T-helper 1 cell treated with Interleukin-12 subunit alpha and Interleukin-12 subunit beta and Interleukin-4 antibody, amounts not matched to agents 30 μg/mL and 1 μg/mL, for 36 hours (primary cell): ENCODE measurements at regions not wholly inside any gene's neighbourhood (a gene's known extent, or its start where the extent isn't known, plus 50 kb on each side); places are given as distances from the start of the nearest gene placed in this dataset.

ENCODE experiments used
- H3K27ac Mint-ChIP-seq: one replicate; pipeline ENCODE4 v1.8.0; 2021; ENCODE audit warnings: mild to moderate bottlenecking, mixed read lengths
- H3K27me3 Mint-ChIP-seq: one replicate; pipeline ENCODE4 v1.8.0; 2021; ENCODE audit warnings: low read depth, mixed read lengths
- H3K36me3 Mint-ChIP-seq: one replicate; pipeline ENCODE4 v1.8.0; 2021; ENCODE audit warnings: low read depth, mixed read lengths
- H3K4me1 Mint-ChIP-seq: one replicate; pipeline ENCODE4 v1.8.0; 2021; ENCODE audit warnings: low read depth, mixed read lengths
- H3K4me3 Mint-ChIP-seq: one replicate; pipeline ENCODE4 v1.8.0; 2021; ENCODE audit warnings: mild to moderate bottlenecking, moderate library complexity, mixed read lengths
- H3K9me3 Mint-ChIP-seq: one replicate; pipeline ENCODE4 v1.8.0; 2021; ENCODE audit warnings: mixed read lengths

GRCh38 chr12:93243382-93243688 is 134.4 kb upstream of the NUDT4 start:
- Mint-ChIP-seq H3K36me3 (peaks cover 3% of the 10 kb centered on the region), H3K4me1 (peaks cover 41% of the 10 kb centered on the region), H3K27me3 (no peaks in the 10 kb centered on the region), H3K27ac (peak overlapping the region; percentile 5), H3K4me3 (no peak overlapping the region), H3K9me3 (peaks cover 10% of the 10 kb centered on the region)

- H3K9me3 Mint-ChIP-seq: peaks cover 10% of the 10 kb centered on the region
- no peaks in the 10 kb centered on the region for H3K27me3 Mint-ChIP-seq
- peak overlapping the region; percentile 69 for H3K4me3 Mint-ChIP-seq
- peaks cover 3% of the 10 kb centered on the region for H3K36me3 Mint-ChIP-seq
- peak overlapping the region; percentile 82 for H3K27ac Mint-ChIP-seq
- H3K4me1 Mint-ChIP-seq: peaks cover 47% of the 10 kb centered on the region
Observed at GRCh38 chr12:93243689-93244513, 133.8 kb upstream of the NUDT4 start.

GRCh38 chr12:93244514-93245077 is 133.1 kb upstream of the NUDT4 start:
- Mint-ChIP-seq H3K4me1 (peaks cover 54% of the 10 kb centered on the region), H3K36me3 (peaks cover 2% of the 10 kb centered on the region), H3K27ac (peak overlapping the region; percentile 82), H3K9me3 (peaks cover 8% of the 10 kb centered on the region), H3K4me3 (peak overlapping the region; percentile 69), H3K27me3 (no peaks in the 10 kb centered on the region)

GRCh38 chr12:93245543-93245942 is 132.2 kb upstream of the NUDT4 start:
- Mint-ChIP-seq H3K27ac (peak overlapping the region; percentile 82), H3K27me3 (no peaks in the 10 kb centered on the region), H3K4me1 (peaks cover 58% of the 10 kb centered on the region), H3K9me3 (no peaks in the 10 kb centered on the region), H3K4me3 (peak overlapping the region; percentile 54), H3K36me3 (no peaks in the 10 kb centered on the region)

GRCh38 chr12:93247313-93247991 is 130.3 kb upstream of the NUDT4 start:
- Mint-ChIP-seq H3K4me1 (peaks cover 58% of the 10 kb centered on the region), H3K27ac (peak overlapping the region; percentile 55), H3K36me3 (no peaks in the 10 kb centered on the region)

GRCh38 chr12:93252221-93252620 is 125.5 kb upstream of the NUDT4 start:
- no peak overlapping the region for H3K4me3 Mint-ChIP-seq
- H3K27ac Mint-ChIP-seq: no peak overlapping the region
- H3K4me1 Mint-ChIP-seq: peaks cover 28% of the 10 kb centered on the region
- H3K9me3 Mint-ChIP-seq: peaks cover 22% of the 10 kb centered on the region
- no peaks in the 10 kb centered on the region for H3K27me3 Mint-ChIP-seq
- H3K36me3 Mint-ChIP-seq: peaks cover 6% of the 10 kb centered on the region

More at GRCh38 chr12:93247313-93247991, 130.3 kb upstream of the NUDT4 start:
- no peak overlapping the region for H3K4me3 Mint-ChIP-seq
- no peaks in the 10 kb centered on the region for H3K27me3 Mint-ChIP-seq
- no peaks in the 10 kb centered on the region for H3K9me3 Mint-ChIP-seq

GRCh38 chr12:93254911-93255310 is 122.8 kb upstream of the NUDT4 start:
- no peaks in the 10 kb centered on the region for H3K27me3 Mint-ChIP-seq
- H3K4me1 Mint-ChIP-seq: peaks cover 2% of the 10 kb centered on the region
- peaks cover 22% of the 10 kb centered on the region for H3K9me3 Mint-ChIP-seq
- H3K27ac Mint-ChIP-seq: no peak overlapping the region
- no peak overlapping the region for H3K4me3 Mint-ChIP-seq
- peaks cover 6% of the 10 kb centered on the region for H3K36me3 Mint-ChIP-seq

GRCh38 chr12:93256256-93256969 is 121.3 kb upstream of the NUDT4 start:
- Mint-ChIP-seq H3K27ac (no peak overlapping the region), H3K36me3 (peaks cover 6% of the 10 kb centered on the region), H3K27me3 (no peaks in the 10 kb centered on the region), H3K4me1 (no peaks in the 10 kb centered on the region), H3K9me3 (peaks cover 22% of the 10 kb centered on the region), H3K4me3 (no peak overlapping the region)

GRCh38 chr12:93261505-93262094 is 116.1 kb upstream of the NUDT4 start:
- Mint-ChIP-seq H3K4me1 (no peaks in the 10 kb centered on the region), H3K9me3 (no peaks in the 10 kb centered on the region)

GRCh38 chr12:93272997-93273396 is 104.7 kb upstream of the NUDT4 start:
- H3K27me3 Mint-ChIP-seq: no peaks in the 10 kb centered on the region
- no peak overlapping the region for H3K4me3 Mint-ChIP-seq
- no peaks in the 10 kb centered on the region for H3K36me3 Mint-ChIP-seq
- no peaks in the 10 kb centered on the region for H3K9me3 Mint-ChIP-seq
- no peak overlapping the region for H3K27ac Mint-ChIP-seq
- peaks cover 5% of the 10 kb centered on the region for H3K4me1 Mint-ChIP-seq

More at GRCh38 chr12:93261505-93262094, 116.1 kb upstream of the NUDT4 start:
- Mint-ChIP-seq H3K4me3 (no peak overlapping the region), H3K36me3 (no peaks in the 10 kb centered on the region), H3K27me3 (no peaks in the 10 kb centered on the region), H3K27ac (no peak overlapping the region)

- Mint-ChIP-seq H3K27me3 (no peaks in the 10 kb centered on the region), H3K4me1 (peaks cover 5% of the 10 kb centered on the region), H3K27ac (peak overlapping the region; percentile 15), H3K36me3 (no peaks in the 10 kb centered on the region), H3K9me3 (no peaks in the 10 kb centered on the region), H3K4me3 (no peak overlapping the region)
Observed at GRCh38 chr12:93273834-93274564, 103.7 kb upstream of the NUDT4 start.

GRCh38 chr12:93274937-93275336 is 102.8 kb upstream of the NUDT4 start:
- Mint-ChIP-seq H3K36me3 (no peaks in the 10 kb centered on the region), H3K4me3 (no peak overlapping the region), H3K27ac (no peak overlapping the region), H3K27me3 (no peaks in the 10 kb centered on the region), H3K4me1 (peaks cover 5% of the 10 kb centered on the region), H3K9me3 (no peaks in the 10 kb centered on the region)

- H3K27ac Mint-ChIP-seq: no peak overlapping the region
- no peak overlapping the region for H3K4me3 Mint-ChIP-seq
- peaks cover 5% of the 10 kb centered on the region for H3K4me1 Mint-ChIP-seq
- no peaks in the 10 kb centered on the region for H3K9me3 Mint-ChIP-seq
- H3K27me3 Mint-ChIP-seq: no peaks in the 10 kb centered on the region
- no peaks in the 10 kb centered on the region for H3K36me3 Mint-ChIP-seq
Observed at GRCh38 chr12:93275589-93275988, 102.1 kb upstream of the NUDT4 start.
